H4 (cell line): ENCODE measurements at regions not wholly inside any gene's neighbourhood (a gene's known extent, or its start where the extent isn't known, plus 50 kb on each side); places are given as distances from the start of the nearest gene placed in this dataset.
"Not testable (repeated sequence)": the region's sequence is repeated elsewhere in the genome, so short reads cannot be mapped to it uniquely, and the experiment has no call there.

Experiments
- DNase-seq: peaks from one replicate; pipeline ENCODE4 v3.0.0-alpha.2; 2015; ENCODE audit warnings: low spot score

- no peak for DNase-seq
Observed at GRCh38 chr5:40141418-40141817, 538.3 kb upstream of the PTGER4 start.

GRCh38 chr5:40137223-40137622 is 542.5 kb upstream of the PTGER4 start:
- DNase-seq = no peak

- DNase-seq = no peak
Observed at GRCh38 chr5:40134883-40135520, 544.7 kb upstream of the PTGER4 start.

- DNase-seq = no peak
Observed at GRCh38 chr5:40124367-40124766, 555.3 kb upstream of the PTGER4 start.

GRCh38 chr5:40121236-40121635 is 558.5 kb upstream of the PTGER4 start:
- DNase-seq = no peak

GRCh38 chr5:40112875-40113274 is 566.8 kb upstream of the PTGER4 start:
- DNase-seq = peak; percentile 16

GRCh38 chr5:40111036-40111435 is 568.7 kb upstream of the PTGER4 start:
- not testable (repeated sequence) for DNase-seq

GRCh38 chr5:40108764-40109390 is 570.8 kb upstream of the PTGER4 start:
- DNase-seq = peak; percentile 52

- DNase-seq = not testable (repeated sequence)
Observed at GRCh38 chr5:40107786-40108185, 571.9 kb upstream of the PTGER4 start.

- no peak for DNase-seq
Observed at GRCh38 chr5:40106847-40107246, 572.9 kb upstream of the PTGER4 start.

- no peak for DNase-seq
Observed at GRCh38 chr5:40098313-40098712, 581.4 kb upstream of the PTGER4 start.

GRCh38 chr5:40093550-40093949 is 586.2 kb upstream of the PTGER4 start:
- no peak for DNase-seq

GRCh38 chr5:40089269-40089668 is 590.4 kb upstream of the PTGER4 start:
- no peak for DNase-seq

- DNase-seq = no peak
Observed at GRCh38 chr5:40084614-40085013, 595.1 kb upstream of the PTGER4 start.

GRCh38 chr5:40082313-40082712 is 597.4 kb upstream of the PTGER4 start:
- DNase-seq = no peak

- DNase-seq = no peak
Observed at GRCh38 chr5:40080191-40080590, 599.5 kb upstream of the PTGER4 start.

- DNase-seq = no peak
Observed at GRCh38 chr5:40078898-40079575, 600.7 kb upstream of the PTGER4 start.

GRCh38 chr5:40074826-40075225 is 604.9 kb upstream of the PTGER4 start:
- no peak for DNase-seq

- DNase-seq = no peak
Observed at GRCh38 chr5:40073927-40074326, 605.8 kb upstream of the PTGER4 start.

GRCh38 chr5:40071870-40072269 is 607.8 kb upstream of the PTGER4 start:
- no peak for DNase-seq

GRCh38 chr5:40066616-40067015 is 613.1 kb upstream of the PTGER4 start:
- DNase-seq = no peak

GRCh38 chr5:40052808-40053207 is 626.9 kb upstream of the PTGER4 start:
- no peak for DNase-seq

- DNase-seq = peak; percentile 46
Observed at GRCh38 chr5:40046792-40047191, 622.0 kb upstream of the DAB2 start.
